ENCODE measurements at regions not wholly inside any gene's neighbourhood (a gene's known extent, or its start where the extent isn't known, plus 50 kb on each side); places are given as distances from the start of the nearest gene placed in this dataset.
A peak's percentile ranks its signal among the peaks of the same experiment; 100 is the strongest.
"Not testable (repeated sequence)": the region's sequence is repeated elsewhere in the genome, so short reads cannot be mapped to it uniquely, and the experiment has no call there.

GRCh38 chr10:78416031-78417011 lies 382.7 kb downstream of the RPS24 start:
- DNase-seq (ENCODE audit: low spot score): no peak
- in situ Hi-C loops (cut with MboI; ENCODE audit: low sequenced_read_pairs, unreplicated experiment): no loop called here
- no peak for TF ChIP-seq CTCF (IDR thresholded peaks at IDR 0.05; ENCODE audit: borderline replicate concordance, control extremely low read depth, extremely low read depth, insufficient read depth, missing control alignments)

GRCh38 chr10:78417425-78418370 lies 384.0 kb downstream of the RPS24 start:
- no peak for TF ChIP-seq CTCF (IDR thresholded peaks at IDR 0.05; ENCODE audit: borderline replicate concordance, control extremely low read depth, extremely low read depth, insufficient read depth, missing control alignments)
- in situ Hi-C loops (cut with MboI; ENCODE audit: low sequenced_read_pairs, unreplicated experiment): no loop called here
- DNase-seq (ENCODE audit: low spot score): no peak

GRCh38 chr10:78419481-78420265 lies 386.0 kb downstream of the RPS24 start:
- in situ Hi-C loops (cut with MboI; ENCODE audit: low sequenced_read_pairs, unreplicated experiment): no loop called here
- no peak for TF ChIP-seq CTCF (IDR thresholded peaks at IDR 0.05; ENCODE audit: borderline replicate concordance, control extremely low read depth, extremely low read depth, insufficient read depth, missing control alignments)
- DNase-seq (ENCODE audit: low spot score): no peak

GRCh38 chr10:78420946-78421735 lies 387.5 kb downstream of the RPS24 start:
- in situ Hi-C loops (cut with MboI; ENCODE audit: low sequenced_read_pairs, unreplicated experiment): no loop called here
- DNase-seq (ENCODE audit: low spot score): no peak
- TF ChIP-seq CTCF (IDR thresholded peaks at IDR 0.05; ENCODE audit: borderline replicate concordance, control extremely low read depth, extremely low read depth, insufficient read depth, missing control alignments): no peak

- in situ Hi-C loops (cut with MboI; ENCODE audit: low sequenced_read_pairs, unreplicated experiment); DNase-seq (ENCODE audit: low spot score): not testable (repeated sequence)
Observed at GRCh38 chr10:78424050-78424449, 390.4 kb downstream of the RPS24 start.

- TF ChIP-seq CTCF (IDR thresholded peaks at IDR 0.05; ENCODE audit: borderline replicate concordance, control extremely low read depth, extremely low read depth, insufficient read depth, missing control alignments): peak; percentile 23
- in situ Hi-C loops (cut with MboI; ENCODE audit: low sequenced_read_pairs, unreplicated experiment): no loop called here
- no peak for DNase-seq (ENCODE audit: low spot score)
Observed at GRCh38 chr10:78424723-78425122, 391.1 kb downstream of the RPS24 start.

Measured in GM13976 (cell line).